ENCODE measurements at regions not wholly inside any gene's neighbourhood (a gene's known extent, or its start where the extent isn't known, plus 50 kb on each side); places are given as distances from the start of the nearest gene placed in this dataset.

GRCh38 chr6:8760951-8761350 is 325.6 kb upstream of the SLC35B3 start:
- Mint-ChIP-seq H3K27me3 (ENCODE audit: low read depth) (no peaks in the 10 kb centered on the region), H3K36me3 (ENCODE audit: low read depth) (no peaks in the 10 kb centered on the region), H3K27ac (no peak overlapping the region), H3K4me1 (peaks cover 5% of the 10 kb centered on the region), H3K9me3 (no peaks in the 10 kb centered on the region), H3K4me3 (no peak overlapping the region)
- TF ChIP-seq CTCF (IDR thresholded peaks at IDR 0.05; ENCODE audit: unreplicated experiment in 3 of 3), result no peak

- H3K9me3 Mint-ChIP-seq, result no peaks in the 10 kb centered on the region
- H3K4me1 Mint-ChIP-seq, result peaks cover 5% of the 10 kb centered on the region
- H3K27me3 Mint-ChIP-seq (ENCODE audit: low read depth), result no peaks in the 10 kb centered on the region
- H3K4me3 Mint-ChIP-seq, result no peak overlapping the region
- TF ChIP-seq CTCF (IDR thresholded peaks at IDR 0.05; ENCODE audit: unreplicated experiment in 3 of 3), result no peak
- H3K36me3 Mint-ChIP-seq (ENCODE audit: low read depth), result no peaks in the 10 kb centered on the region
- no peak overlapping the region for H3K27ac Mint-ChIP-seq
Observed at GRCh38 chr6:8758412-8758811, 323.1 kb upstream of the SLC35B3 start.

GRCh38 chr6:8750627-8751026 is 315.3 kb upstream of the SLC35B3 start:
- H3K9me3 Mint-ChIP-seq, result no peaks in the 10 kb centered on the region
- no peaks in the 10 kb centered on the region for H3K4me1 Mint-ChIP-seq
- TF ChIP-seq CTCF (IDR thresholded peaks at IDR 0.05; ENCODE audit: unreplicated experiment in 3 of 3), result no peak
- no peaks in the 10 kb centered on the region for H3K27me3 Mint-ChIP-seq (ENCODE audit: low read depth)
- H3K27ac Mint-ChIP-seq, result no peak overlapping the region
- no peaks in the 10 kb centered on the region for H3K36me3 Mint-ChIP-seq (ENCODE audit: low read depth)
- no peak overlapping the region for H3K4me3 Mint-ChIP-seq

- no peak overlapping the region for H3K27ac Mint-ChIP-seq
- H3K4me3 Mint-ChIP-seq, result no peak overlapping the region
- no peaks in the 10 kb centered on the region for H3K4me1 Mint-ChIP-seq
- TF ChIP-seq CTCF (IDR thresholded peaks at IDR 0.05; ENCODE audit: unreplicated experiment in 3 of 3), result no peak
- no peaks in the 10 kb centered on the region for H3K27me3 Mint-ChIP-seq (ENCODE audit: low read depth)
- no peaks in the 10 kb centered on the region for H3K36me3 Mint-ChIP-seq (ENCODE audit: low read depth)
- H3K9me3 Mint-ChIP-seq, result no peaks in the 10 kb centered on the region
Observed at GRCh38 chr6:8749465-8749864, 314.1 kb upstream of the SLC35B3 start.

- H3K27ac Mint-ChIP-seq, result no peak overlapping the region
- H3K27me3 Mint-ChIP-seq (ENCODE audit: low read depth), result no peaks in the 10 kb centered on the region
- no peaks in the 10 kb centered on the region for H3K36me3 Mint-ChIP-seq (ENCODE audit: low read depth)
- no peak for TF ChIP-seq CTCF (IDR thresholded peaks at IDR 0.05; ENCODE audit: unreplicated experiment in 3 of 3)
- H3K9me3 Mint-ChIP-seq, result peaks cover 18% of the 10 kb centered on the region
- no peak overlapping the region for H3K4me3 Mint-ChIP-seq
- H3K4me1 Mint-ChIP-seq, result no peaks in the 10 kb centered on the region
Observed at GRCh38 chr6:8743170-8743745, 307.9 kb upstream of the SLC35B3 start.

GRCh38 chr6:8739454-8739853 is 304.1 kb upstream of the SLC35B3 start:
- H3K27ac Mint-ChIP-seq, result no peak overlapping the region
- H3K27me3 Mint-ChIP-seq (ENCODE audit: low read depth), result no peaks in the 10 kb centered on the region
- TF ChIP-seq CTCF (IDR thresholded peaks at IDR 0.05; ENCODE audit: unreplicated experiment in 3 of 3), result no peak
- H3K9me3 Mint-ChIP-seq, result peaks cover 18% of the 10 kb centered on the region
- peaks cover 4% of the 10 kb centered on the region for H3K4me1 Mint-ChIP-seq
- H3K36me3 Mint-ChIP-seq (ENCODE audit: low read depth), result no peaks in the 10 kb centered on the region
- no peak overlapping the region for H3K4me3 Mint-ChIP-seq

Data from nephron (organoid).